PC-9 (cell line): ENCODE measurements at regions not wholly inside any gene's neighbourhood (a gene's known extent, or its start where the extent isn't known, plus 50 kb on each side); places are given as distances from the start of the nearest gene placed in this dataset.

Experiments used
- BruUV-seq: library from RNA; stranded (reverse); fragments of 400-500 nt; replicated peaks from 2 replicates; lab custom pipeline; 2021; lab: Mats Ljungman, UMichigan
- CTCF ChIA-PET: fragments of 300-600 bp; sonication (Branson Sonifier 250); formaldehyde crosslinking; loops from one replicate; lab custom pipeline; 2022; ENCODE audit warnings: antibody characterized with exemption; lab: Charles Lee
- POLR2A ChIA-PET: fragments of 300-600 bp; sonication (Branson Sonifier 250); formaldehyde crosslinking; loops from one replicate; lab custom pipeline; 2022; ENCODE audit warnings: antibody characterized with exemption; ENCODE audit not compliant: unreplicated experiment; lab: Charles Lee
- DNase-seq, 2 experiments: peaks; one replicate each; pipeline versions ENCODE4 v3.0.0 to v3.0.0-alpha.2; 2015 to 2022; ENCODE audit warnings: mixed read lengths in 1 of 2
- H2AFZ ChIP-seq: fragments of 200-600 bp; sonication (generic); 2 replicates; pipeline ENCODE4 v1.8.1; 2017; ENCODE audit warnings: antibody characterized with exemption
- H3F3A ChIP-seq: fragments of 200-600 bp; sonication (generic); 2 replicates; pipeline ENCODE4 v1.8.1; 2017; ENCODE audit warnings: antibody characterized with exemption, mild to moderate bottlenecking, low read depth; ENCODE audit not compliant: insufficient read depth
- H3K27ac ChIP-seq: fragments of 200-600 bp; sonication (generic); 2 replicates; pipeline ENCODE4 v1.6.1; 2016; ENCODE audit warnings: mixed run types
- H3K27me3 ChIP-seq: fragments of 200-600 bp; sonication (generic); 2 replicates; pipeline ENCODE4 v1.6.1; 2016; ENCODE audit warnings: low read depth, mixed run types; ENCODE audit not compliant: insufficient read depth
- H3K36me3 ChIP-seq: fragments of 200-600 bp; sonication (generic); 2 replicates; pipeline ENCODE4 v1.6.1; 2016; ENCODE audit warnings: low read depth, mixed run types
- H3K4me1 ChIP-seq: fragments of 200-600 bp; sonication (generic); replicated peaks from 2 replicates; pipeline ENCODE4 v1.6.1; 2016; ENCODE audit warnings: mixed run types; ENCODE audit not compliant: insufficient read depth
- H3K4me2 ChIP-seq: fragments of 200-600 bp; sonication (generic); 2 replicates; pipeline ENCODE4 v1.6.1; 2017; ENCODE audit warnings: mixed run types
- H3K4me3 ChIP-seq: fragments of 200-600 bp; sonication (generic); 2 replicates; pipeline ENCODE4 v1.6.1; 2016; ENCODE audit warnings: mixed run types
- H3K79me2 ChIP-seq: fragments of 200-600 bp; sonication (generic); 2 replicates; pipeline ENCODE4 v1.6.1; 2017; ENCODE audit warnings: low read depth, mixed run types
- H3K9me2 ChIP-seq: fragments of 200-600 bp; sonication (generic); 2 replicates; pipeline ENCODE4 v1.8.1; 2017; ENCODE audit warnings: mild to moderate bottlenecking; ENCODE audit not compliant: insufficient read depth
- H3K9me3 ChIP-seq: fragments of 200-600 bp; sonication (generic); 2 replicates; pipeline ENCODE4 v1.8.1; 2016; ENCODE audit warnings: low read depth; ENCODE audit not compliant: insufficient read depth
- H4K20me1 ChIP-seq: fragments of 200-600 bp; sonication (generic); 2 replicates; pipeline ENCODE4 v1.8.1; 2017; ENCODE audit not compliant: insufficient read depth
- CTCF ChIP-seq: fragments of 200-600 bp; sonication (generic); conservative IDR thresholded peaks from 2 replicates; pipeline ENCODE4 v1.6.1; 2017; ENCODE audit warnings: mixed run types, antibody characterized with exemption, mild to moderate bottlenecking, moderate library complexity
- EZH2 ChIP-seq: fragments of 200-600 bp; sonication (generic); IDR thresholded peaks from 2 replicates; pipeline ENCODE4 v1.8.0; 2017; ENCODE audit warnings: antibody characterized with exemption, low read depth
- intact Hi-C: fragments of 100-400 bp; cut with micrococcal nuclease; formaldehyde crosslinking; loops from one replicate; pipeline ENCODE4 v1.10.0; 2022; ENCODE audit not compliant: unreplicated experiment

GRCh38 chr9:26210338-26210851, 532.2 kb upstream of the TUSC1 start:
- Histone ChIP-seq H3K36me3 (no peaks in the 10 kb centered on the region), H3F3A (no peaks in the 10 kb centered on the region), H3K27me3 (no peaks in the 10 kb centered on the region), H3K79me2 (no peaks in the 10 kb centered on the region), H2AFZ (no peak overlapping the region), H3K9me2 (no peaks in the 10 kb centered on the region), H3K27ac (no peak overlapping the region), H4K20me1 (no peaks in the 10 kb centered on the region), H3K4me1 (no peaks in the 10 kb centered on the region), H3K4me2 (no peak overlapping the region), H3K9me3 (no peaks in the 10 kb centered on the region), H3K4me3 (no peak overlapping the region)
- ChIA-PET POLR2A (no interaction called here), CTCF (no interaction called here)
- no TSS peak for BruUV-seq
- TF ChIP-seq CTCF (no peak), EZH2 (no peak)
- intact Hi-C loops, result loop anchor here (10.0 kb wide), 1 partner anchor 54 kb away; no protein-coding TSS in a partner anchor
- DNase-seq, result no peak

GRCh38 chr9:26205261-26205660, 527.0 kb upstream of the TUSC1 start:
- H3K79me2 ChIP-seq, result no peaks in the 10 kb centered on the region
- no peaks in the 10 kb centered on the region for H3K4me1 ChIP-seq
- H3K4me2 ChIP-seq, result no peak overlapping the region
- no peaks in the 10 kb centered on the region for H4K20me1 ChIP-seq
- ChIA-PET POLR2A (no interaction called here), CTCF (no interaction called here)
- H3K27ac ChIP-seq, result no peak overlapping the region
- no peak for DNase-seq
- no peak overlapping the region for H2AFZ ChIP-seq
- H3K27me3 ChIP-seq, result no peaks in the 10 kb centered on the region
- TF ChIP-seq CTCF, result no peak
- no peak for TF ChIP-seq EZH2
- intact Hi-C loops, result no loop called here
- no TSS peak for BruUV-seq
- H3K36me3 ChIP-seq, result no peaks in the 10 kb centered on the region
- H3K9me2 ChIP-seq, result no peaks in the 10 kb centered on the region
- H3K4me3 ChIP-seq, result no peak overlapping the region
- H3K9me3 ChIP-seq, result no peaks in the 10 kb centered on the region
- no peaks in the 10 kb centered on the region for H3F3A ChIP-seq

GRCh38 chr9:26193237-26193636, 515.0 kb upstream of the TUSC1 start:
- no peak for TF ChIP-seq EZH2
- no peak for TF ChIP-seq CTCF
- ChIA-PET CTCF (no interaction called here), POLR2A (no interaction called here)
- H3K27ac ChIP-seq, result no peak overlapping the region
- no peaks in the 10 kb centered on the region for H3F3A ChIP-seq
- H3K4me2 ChIP-seq, result no peak overlapping the region
- no peaks in the 10 kb centered on the region for H4K20me1 ChIP-seq
- intact Hi-C loops, result no loop called here
- H2AFZ ChIP-seq, result no peak overlapping the region
- no peaks in the 10 kb centered on the region for H3K4me1 ChIP-seq
- H3K79me2 ChIP-seq, result no peaks in the 10 kb centered on the region
- H3K36me3 ChIP-seq, result no peaks in the 10 kb centered on the region
- H3K27me3 ChIP-seq, result no peaks in the 10 kb centered on the region
- no peak for DNase-seq
- no peak overlapping the region for H3K4me3 ChIP-seq
- no peaks in the 10 kb centered on the region for H3K9me2 ChIP-seq
- H3K9me3 ChIP-seq, result peaks cover 5% of the 10 kb centered on the region; the same call in 1 of the 2 replicates
- no TSS peak for BruUV-seq
